ENCODE measurements at regions not wholly inside any gene's neighbourhood (a gene's known extent, or its start where the extent isn't known, plus 50 kb on each side); places are given as distances from the start of the nearest gene placed in this dataset.

DNA sequence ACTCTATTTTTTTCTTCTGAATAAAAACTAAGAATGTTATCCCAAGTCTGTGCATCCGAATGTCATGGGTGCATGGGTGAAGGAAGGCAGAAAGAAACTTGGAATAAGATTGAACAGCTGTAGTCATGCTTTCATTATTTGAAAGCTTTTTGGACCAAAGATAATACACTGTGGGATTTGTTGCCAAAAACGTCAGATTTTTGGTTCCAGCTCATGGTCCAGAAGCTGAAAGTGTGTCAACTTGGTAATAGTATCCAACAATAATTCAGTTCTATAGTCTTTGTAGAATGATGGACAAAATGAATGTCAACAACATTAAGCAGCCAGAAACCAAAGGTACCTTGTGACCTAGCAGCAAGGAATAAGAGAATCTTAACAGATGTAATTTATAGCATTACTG, 327.9 kb upstream of the ADAMTS9 start:
- no peak for TF ChIP-seq POLR2A (IDR thresholded peaks at IDR 0.05; ENCODE audit: low read length)
- no peak for TF ChIP-seq GATA1 (IDR thresholded peaks at IDR 0.05; ENCODE audit: low read depth, low read length)
